SK-N-SH treated with all-trans-retinoic acid at 6 μM for 48 hours (cell line): ENCODE measurements at regions not wholly inside any gene's neighbourhood (a gene's known extent, or its start where the extent isn't known, plus 50 kb on each side); places are given as distances from the start of the nearest gene placed in this dataset.

ENCODE experiments used
- ATAC-seq: fragments of 200-7000 bp; cut with Tn5 transposase; 3 replicates; pipeline ENCODE4 v1.9.1; 2020; ENCODE audit warnings: mild to moderate bottlenecking, moderate library complexity
- ARNTL ChIP-seq: fragments of 450-650 bp; formaldehyde crosslinking; IDR thresholded peaks from 2 replicates; pipeline ENCODE4 v1.5.0; 2020; ENCODE audit warnings: low read depth, mild to moderate bottlenecking, moderate library complexity, borderline replicate concordance
- BACH2 ChIP-seq: fragments of 250-450 bp; sonication (Bioruptor Pico); IDR thresholded peaks from 2 replicates; pipeline ENCODE4 v1.9.0; 2021; ENCODE audit warnings: mild to moderate bottlenecking, borderline replicate concordance
- CREB5 ChIP-seq: fragments of 250-450 bp; sonication (Bioruptor Pico); IDR thresholded peaks from 2 replicates; pipeline ENCODE4 v1.5.1; 2020; ENCODE audit warnings: low read depth, mild to moderate bottlenecking, moderate library complexity
- CSDC2 ChIP-seq: fragments of 250-450 bp; sonication (Bioruptor Pico); IDR thresholded peaks from 2 replicates; pipeline ENCODE4 v1.5.0; 2020; ENCODE audit warnings: mild to moderate bottlenecking, moderate library complexity
- CSRNP3 ChIP-seq: fragments of 250-450 bp; sonication (Bioruptor Pico); IDR thresholded peaks from 2 replicates; pipeline ENCODE4 v1.5.1; 2021; ENCODE audit warnings: mild to moderate bottlenecking, moderate library complexity
- ESRRG ChIP-seq: fragments of 250-450 bp; sonication (Bioruptor Pico); IDR thresholded peaks from 2 replicates; pipeline ENCODE4 v1.6.1; 2021; ENCODE audit warnings: mild to moderate bottlenecking
- GLIS3 ChIP-seq: fragments of 250-450 bp; sonication (Bioruptor Pico); IDR thresholded peaks from 2 replicates; pipeline ENCODE4 v1.5.0; 2020; ENCODE audit warnings: mild to moderate bottlenecking, moderate library complexity
- ISL1 ChIP-seq: fragments of 250-450 bp; sonication (Bioruptor Pico); IDR thresholded peaks from 2 replicates; pipeline ENCODE4 v2.1.2; 2022; ENCODE audit warnings: mild to moderate bottlenecking, moderate library complexity
- OSR1 ChIP-seq: fragments of 250-450 bp; sonication (Bioruptor Pico); IDR thresholded peaks from 2 replicates; pipeline ENCODE4 v1.8.0; 2022; ENCODE audit warnings: moderate library complexity, mild to moderate bottlenecking, inconsistent platforms
- RARB ChIP-seq: fragments of 250-450 bp; sonication (Bioruptor Pico); IDR thresholded peaks from 2 replicates; pipeline ENCODE4 v1.8.0; 2021; ENCODE audit warnings: mild to moderate bottlenecking, moderate library complexity
- SNAI2 ChIP-seq: fragments of 250-450 bp; sonication (Bioruptor Pico); IDR thresholded peaks from 2 replicates; pipeline ENCODE4 v1.5.0; 2020; ENCODE audit warnings: mild to moderate bottlenecking, moderate library complexity
- TCF4 ChIP-seq: fragments of 250-450 bp; sonication (Bioruptor Pico); IDR thresholded peaks from 2 replicates; pipeline ENCODE4 v1.8.0; 2021; ENCODE audit warnings: mild to moderate bottlenecking, moderate library complexity, borderline replicate concordance
- TOX ChIP-seq: fragments of 250-450 bp; sonication (Bioruptor Pico); IDR thresholded peaks from 2 replicates; pipeline ENCODE4 v1.8.0; 2021; ENCODE audit warnings: mild to moderate bottlenecking, moderate library complexity, borderline replicate concordance
- ZFP3 ChIP-seq: fragments of 250-450 bp; sonication (Bioruptor Pico); IDR thresholded peaks from 2 replicates; pipeline ENCODE4 v1.5.0; 2020; ENCODE audit warnings: mild to moderate bottlenecking, moderate library complexity
- ZFP30 ChIP-seq: fragments of 450-650 bp; formaldehyde crosslinking; IDR thresholded peaks from 2 replicates; pipeline ENCODE4 v1.5.0; 2022; ENCODE audit warnings: mild to moderate bottlenecking, moderate library complexity
- ZNF565 ChIP-seq: fragments of 450-650 bp; formaldehyde crosslinking; conservative IDR thresholded peaks from 2 replicates; pipeline ENCODE4 v1.5.0; 2020; ENCODE audit warnings: low read depth, mild to moderate bottlenecking, moderate library complexity
- ZNF70 ChIP-seq: fragments of 450-650 bp; formaldehyde crosslinking; IDR thresholded peaks from 2 replicates; pipeline ENCODE4 v1.5.0; 2020; ENCODE audit warnings: mild to moderate bottlenecking, moderate library complexity
- ZNF8 ChIP-seq: fragments of 450-650 bp; formaldehyde crosslinking; IDR thresholded peaks from 2 replicates; pipeline ENCODE4 v1.5.0; 2020; ENCODE audit warnings: mild to moderate bottlenecking, moderate library complexity
- TF ChIP-seq, protein P1 (sequence below): fragments of 250-450 bp; sonication (Bioruptor Pico); IDR thresholded peaks from 2 replicates; pipeline ENCODE4 v1.8.0; 2020; ENCODE audit warnings: mild to moderate bottlenecking, moderate library complexity, borderline replicate concordance
- TF ChIP-seq, protein P2 (sequence below): fragments of 250-450 bp; sonication (Bioruptor Pico); IDR thresholded peaks from 2 replicates; pipeline ENCODE4 v1.8.0; 2021; ENCODE audit warnings: low read depth, mild to moderate bottlenecking, moderate library complexity, borderline replicate concordance
- TF ChIP-seq, protein P3 (sequence below): fragments of 250-450 bp; sonication (Bioruptor Pico); IDR thresholded peaks from 2 replicates; pipeline ENCODE4 v1.5.0; 2020; ENCODE audit warnings: mild to moderate bottlenecking, moderate library complexity

GRCh38 chr4:186018261-186018660, 50.7 kb upstream of the TLR3 start:
- no peak for TF ChIP-seq RARB (CRISPR knock-in tag)
- TF ChIP-seq SNAI2 (CRISPR knock-in tag): no peak
- no peak for TF ChIP-seq ZNF565
- no peak for TF ChIP-seq ARNTL (CRISPR knock-in tag)
- no peak for TF ChIP-seq CSDC2 (CRISPR knock-in tag)
- no peak for TF ChIP-seq ZNF70
- TF ChIP-seq, protein P1, sequence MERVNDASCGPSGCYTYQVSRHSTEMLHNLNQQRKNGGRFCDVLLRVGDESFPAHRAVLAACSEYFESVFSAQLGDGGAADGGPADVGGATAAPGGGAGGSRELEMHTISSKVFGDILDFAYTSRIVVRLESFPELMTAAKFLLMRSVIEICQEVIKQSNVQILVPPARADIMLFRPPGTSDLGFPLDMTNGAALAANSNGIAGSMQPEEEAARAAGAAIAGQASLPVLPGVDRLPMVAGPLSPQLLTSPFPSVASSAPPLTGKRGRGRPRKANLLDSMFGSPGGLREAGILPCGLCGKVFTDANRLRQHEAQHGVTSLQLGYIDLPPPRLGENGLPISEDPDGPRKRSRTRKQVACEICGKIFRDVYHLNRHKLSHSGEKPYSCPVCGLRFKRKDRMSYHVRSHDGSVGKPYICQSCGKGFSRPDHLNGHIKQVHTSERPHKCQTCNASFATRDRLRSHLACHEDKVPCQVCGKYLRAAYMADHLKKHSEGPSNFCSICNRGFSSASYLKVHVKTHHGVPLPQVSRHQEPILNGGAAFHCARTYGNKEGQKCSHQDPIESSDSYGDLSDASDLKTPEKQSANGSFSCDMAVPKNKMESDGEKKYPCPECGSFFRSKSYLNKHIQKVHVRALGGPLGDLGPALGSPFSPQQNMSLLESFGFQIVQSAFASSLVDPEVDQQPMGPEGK (CRISPR knock-in tag): no peak
- TF ChIP-seq TCF4 (CRISPR knock-in tag): no peak
- TF ChIP-seq GLIS3 (CRISPR knock-in tag): no peak
- no peak for TF ChIP-seq ZFP30 (CRISPR knock-in tag)
- TF ChIP-seq ZNF8 (CRISPR knock-in tag): no peak
- TF ChIP-seq BACH2: no peak
- no peak for TF ChIP-seq OSR1 (CRISPR knock-in tag)
- TF ChIP-seq ESRRG (CRISPR knock-in tag): no peak
- TF ChIP-seq ISL1 (CRISPR knock-in tag): no peak
- TF ChIP-seq CREB5 (CRISPR knock-in tag): no peak
- TF ChIP-seq, protein P2, sequence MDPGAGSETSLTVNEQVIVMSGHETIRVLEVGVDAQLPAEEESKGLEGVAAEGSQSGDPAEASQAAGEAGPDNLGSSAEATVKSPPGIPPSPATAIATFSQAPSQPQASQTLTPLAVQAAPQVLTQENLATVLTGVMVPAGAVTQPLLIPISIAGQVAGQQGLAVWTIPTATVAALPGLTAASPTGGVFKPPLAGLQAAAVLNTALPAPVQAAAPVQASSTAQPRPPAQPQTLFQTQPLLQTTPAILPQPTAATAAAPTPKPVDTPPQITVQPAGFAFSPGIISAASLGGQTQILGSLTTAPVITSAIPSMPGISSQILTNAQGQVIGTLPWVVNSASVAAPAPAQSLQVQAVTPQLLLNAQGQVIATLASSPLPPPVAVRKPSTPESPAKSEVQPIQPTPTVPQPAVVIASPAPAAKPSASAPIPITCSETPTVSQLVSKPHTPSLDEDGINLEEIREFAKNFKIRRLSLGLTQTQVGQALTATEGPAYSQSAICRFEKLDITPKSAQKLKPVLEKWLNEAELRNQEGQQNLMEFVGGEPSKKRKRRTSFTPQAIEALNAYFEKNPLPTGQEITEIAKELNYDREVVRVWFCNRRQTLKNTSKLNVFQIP (CRISPR knock-in tag): no peak

DNA sequence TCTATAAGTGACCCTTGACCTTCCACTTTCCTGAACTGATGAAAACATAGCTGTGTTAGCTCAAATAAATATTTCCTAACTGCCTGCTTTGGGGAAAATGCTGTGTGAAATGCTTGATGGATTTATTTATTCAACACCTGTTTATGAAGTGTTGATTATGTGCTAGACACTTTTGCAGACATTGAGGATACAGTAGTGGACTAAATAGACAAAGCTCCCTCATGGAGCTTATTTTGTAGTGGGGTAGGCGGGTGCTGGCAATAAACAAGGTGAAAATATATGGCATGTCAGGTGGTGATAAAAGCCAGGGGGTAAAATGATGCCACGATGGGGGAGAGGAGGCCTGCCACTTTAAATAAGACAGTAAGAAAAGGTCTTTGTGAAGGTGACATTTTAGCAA, 50.2 kb upstream of the TLR3 start:
- TF ChIP-seq ZFP30 (CRISPR knock-in tag): no peak
- no peak for TF ChIP-seq TOX
- TF ChIP-seq ZNF8 (CRISPR knock-in tag): no peak
- TF ChIP-seq ESRRG (CRISPR knock-in tag): no peak
- no peak for TF ChIP-seq ZNF565
- TF ChIP-seq ZFP3 (CRISPR knock-in tag): no peak
- TF ChIP-seq TCF4 (CRISPR knock-in tag): no peak
- no peak for TF ChIP-seq CREB5 (CRISPR knock-in tag)
- TF ChIP-seq CSRNP3 (CRISPR knock-in tag): no peak
- TF ChIP-seq, protein P1 (CRISPR knock-in tag): no peak
- TF ChIP-seq, protein P3, sequence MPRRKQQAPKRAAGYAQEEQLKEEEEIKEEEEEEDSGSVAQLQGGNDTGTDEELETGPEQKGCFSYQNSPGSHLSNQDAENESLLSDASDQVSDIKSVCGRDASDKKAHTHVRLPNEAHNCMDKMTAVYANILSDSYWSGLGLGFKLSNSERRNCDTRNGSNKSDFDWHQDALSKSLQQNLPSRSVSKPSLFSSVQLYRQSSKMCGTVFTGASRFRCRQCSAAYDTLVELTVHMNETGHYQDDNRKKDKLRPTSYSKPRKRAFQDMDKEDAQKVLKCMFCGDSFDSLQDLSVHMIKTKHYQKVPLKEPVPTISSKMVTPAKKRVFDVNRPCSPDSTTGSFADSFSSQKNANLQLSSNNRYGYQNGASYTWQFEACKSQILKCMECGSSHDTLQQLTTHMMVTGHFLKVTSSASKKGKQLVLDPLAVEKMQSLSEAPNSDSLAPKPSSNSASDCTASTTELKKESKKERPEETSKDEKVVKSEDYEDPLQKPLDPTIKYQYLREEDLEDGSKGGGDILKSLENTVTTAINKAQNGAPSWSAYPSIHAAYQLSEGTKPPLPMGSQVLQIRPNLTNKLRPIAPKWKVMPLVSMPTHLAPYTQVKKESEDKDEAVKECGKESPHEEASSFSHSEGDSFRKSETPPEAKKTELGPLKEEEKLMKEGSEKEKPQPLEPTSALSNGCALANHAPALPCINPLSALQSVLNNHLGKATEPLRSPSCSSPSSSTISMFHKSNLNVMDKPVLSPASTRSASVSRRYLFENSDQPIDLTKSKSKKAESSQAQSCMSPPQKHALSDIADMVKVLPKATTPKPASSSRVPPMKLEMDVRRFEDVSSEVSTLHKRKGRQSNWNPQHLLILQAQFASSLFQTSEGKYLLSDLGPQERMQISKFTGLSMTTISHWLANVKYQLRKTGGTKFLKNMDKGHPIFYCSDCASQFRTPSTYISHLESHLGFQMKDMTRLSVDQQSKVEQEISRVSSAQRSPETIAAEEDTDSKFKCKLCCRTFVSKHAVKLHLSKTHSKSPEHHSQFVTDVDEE (CRISPR knock-in tag): no peak
- no peak for TF ChIP-seq CSDC2 (CRISPR knock-in tag)
- TF ChIP-seq ISL1 (CRISPR knock-in tag): no peak
- TF ChIP-seq, all 23 proteins: peak for 0
- no peak for ATAC-seq

More at GRCh38 chr4:186018261-186018660, 50.7 kb upstream of the TLR3 start:
- no peak for ATAC-seq
